Kidney epithelial cell (primary cell): ENCODE measurements at regions not wholly inside any gene's neighbourhood (a gene's known extent, or its start where the extent isn't known, plus 50 kb on each side); places are given as distances from the start of the nearest gene placed in this dataset.

ENCODE experiments used
- DNase-seq: peaks from one replicate; pipeline ENCODE4 v3.0.0-alpha.2; 2010; ENCODE audit warnings: low read depth
- H3K27me3 ChIP-seq: 2 replicates; pipeline ENCODE4 v1.6.0; 2011; ENCODE audit warnings: low read length; ENCODE audit not compliant: control insufficient read depth, insufficient read depth
- H3K36me3 ChIP-seq: 2 replicates; pipeline ENCODE4 v1.5.1; 2011; ENCODE audit warnings: low read length; ENCODE audit not compliant: control insufficient read depth, insufficient read depth
- H3K4me3 ChIP-seq: 2 replicates; pipeline ENCODE4 v1.5.1; 2011; ENCODE audit warnings: low read depth, mild to moderate bottlenecking, control low read depth, low read length
- TF ChIP-seq, protein P1 (sequence below): IDR thresholded peaks from 2 replicates; pipeline ENCODE4 v1.5.1; 2011; ENCODE audit warnings: mild to moderate bottlenecking, moderate library complexity, low read length, control low read depth, inconsistent platforms; ENCODE audit not compliant: insufficient read depth, poor library complexity, severe bottlenecking

DNA sequence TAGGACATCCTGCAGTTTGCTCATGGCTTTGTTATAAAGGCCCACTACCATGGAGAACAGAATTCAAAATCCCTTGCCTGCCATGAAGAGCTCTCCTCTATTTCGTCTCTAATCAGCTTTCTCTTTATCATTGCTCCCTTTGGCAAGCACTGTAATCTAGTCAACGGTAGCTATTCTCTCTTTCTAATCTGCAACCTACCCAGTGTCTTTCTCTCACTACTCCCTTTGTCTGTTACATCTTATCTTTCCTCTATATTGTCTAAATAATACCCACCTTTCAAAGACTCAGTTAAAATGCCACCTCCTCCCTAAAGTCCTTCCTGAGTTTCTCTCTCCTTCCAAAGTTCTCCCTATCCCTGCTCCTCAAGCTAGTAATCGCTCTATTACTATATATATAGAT lies 108.1 kb downstream of the FZD1 start:
- DNase-seq = no peak
- Histone ChIP-seq H3K27me3 (no peaks in the 10 kb centered on the region), H3K4me3 (no peak overlapping the region), H3K36me3 (no peaks in the 10 kb centered on the region)
- TF ChIP-seq, protein P1, sequence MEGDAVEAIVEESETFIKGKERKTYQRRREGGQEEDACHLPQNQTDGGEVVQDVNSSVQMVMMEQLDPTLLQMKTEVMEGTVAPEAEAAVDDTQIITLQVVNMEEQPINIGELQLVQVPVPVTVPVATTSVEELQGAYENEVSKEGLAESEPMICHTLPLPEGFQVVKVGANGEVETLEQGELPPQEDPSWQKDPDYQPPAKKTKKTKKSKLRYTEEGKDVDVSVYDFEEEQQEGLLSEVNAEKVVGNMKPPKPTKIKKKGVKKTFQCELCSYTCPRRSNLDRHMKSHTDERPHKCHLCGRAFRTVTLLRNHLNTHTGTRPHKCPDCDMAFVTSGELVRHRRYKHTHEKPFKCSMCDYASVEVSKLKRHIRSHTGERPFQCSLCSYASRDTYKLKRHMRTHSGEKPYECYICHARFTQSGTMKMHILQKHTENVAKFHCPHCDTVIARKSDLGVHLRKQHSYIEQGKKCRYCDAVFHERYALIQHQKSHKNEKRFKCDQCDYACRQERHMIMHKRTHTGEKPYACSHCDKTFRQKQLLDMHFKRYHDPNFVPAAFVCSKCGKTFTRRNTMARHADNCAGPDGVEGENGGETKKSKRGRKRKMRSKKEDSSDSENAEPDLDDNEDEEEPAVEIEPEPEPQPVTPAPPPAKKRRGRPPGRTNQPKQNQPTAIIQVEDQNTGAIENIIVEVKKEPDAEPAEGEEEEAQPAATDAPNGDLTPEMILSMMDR = no peak

- Histone ChIP-seq H3K4me3 (no peak overlapping the region), H3K36me3 (no peaks in the 10 kb centered on the region), H3K27me3 (no peaks in the 10 kb centered on the region)
- TF ChIP-seq, protein P1 = no peak
- DNase-seq = no peak
Measured at GRCh38 chr7:91373111-91373800, 109.0 kb downstream of the FZD1 start.

DNA sequence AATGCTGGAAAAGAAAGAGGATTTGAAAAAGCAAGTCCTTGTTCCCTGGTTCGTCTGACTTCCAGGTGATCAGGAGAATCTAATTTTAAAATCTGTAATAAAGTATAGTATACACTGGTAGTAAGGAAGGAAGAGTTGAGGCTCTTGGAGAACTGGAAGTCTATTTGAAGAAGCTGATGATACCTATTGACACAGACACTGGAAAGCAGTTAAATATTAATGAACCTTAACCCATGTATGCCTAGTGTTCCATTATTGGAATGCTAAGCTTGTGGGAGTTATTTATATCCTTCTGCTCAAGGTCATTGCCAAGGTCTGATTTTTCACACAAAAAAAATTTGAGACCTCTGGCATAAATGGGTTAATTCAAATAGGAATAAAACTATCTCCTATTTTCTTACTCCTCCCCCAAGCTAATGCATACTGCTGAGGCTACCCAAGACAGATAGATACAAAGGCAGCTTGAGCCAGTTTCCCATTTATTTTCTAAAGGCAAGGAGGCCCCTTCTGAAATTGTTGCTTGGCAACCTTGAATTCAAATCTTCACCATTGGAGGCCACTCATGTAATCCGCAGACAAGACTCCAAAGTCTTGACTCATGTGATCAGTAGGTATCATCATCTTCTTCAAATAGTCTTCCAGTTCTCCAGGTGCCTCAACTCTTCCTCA lies 110.2 kb downstream of the FZD1 start:
- H3K4me3 ChIP-seq = no peak overlapping the region
- H3K36me3 ChIP-seq = no peaks in the 10 kb centered on the region
- TF ChIP-seq, protein P1 = no peak
- no peaks in the 10 kb centered on the region for H3K27me3 ChIP-seq
- no peak for DNase-seq

- TF ChIP-seq, protein P1 = no peak
- Histone ChIP-seq H3K27me3 (no peaks in the 10 kb centered on the region), H3K36me3 (no peaks in the 10 kb centered on the region), H3K4me3 (no peak overlapping the region)
- no peak for DNase-seq
Measured at GRCh38 chr7:91375378-91375777, 111.1 kb downstream of the FZD1 start.

- TF ChIP-seq, protein P1 = no peak
- DNase-seq = no peak
- Histone ChIP-seq H3K36me3 (no peaks in the 10 kb centered on the region), H3K4me3 (no peak overlapping the region), H3K27me3 (no peaks in the 10 kb centered on the region)
Measured at GRCh38 chr7:91378131-91378530, 113.9 kb downstream of the FZD1 start.
